ENCODE measurements at regions not wholly inside any gene's neighbourhood (a gene's known extent, or its start where the extent isn't known, plus 50 kb on each side); places are given as distances from the start of the nearest gene placed in this dataset.

- TF ChIP-seq, protein P1, sequence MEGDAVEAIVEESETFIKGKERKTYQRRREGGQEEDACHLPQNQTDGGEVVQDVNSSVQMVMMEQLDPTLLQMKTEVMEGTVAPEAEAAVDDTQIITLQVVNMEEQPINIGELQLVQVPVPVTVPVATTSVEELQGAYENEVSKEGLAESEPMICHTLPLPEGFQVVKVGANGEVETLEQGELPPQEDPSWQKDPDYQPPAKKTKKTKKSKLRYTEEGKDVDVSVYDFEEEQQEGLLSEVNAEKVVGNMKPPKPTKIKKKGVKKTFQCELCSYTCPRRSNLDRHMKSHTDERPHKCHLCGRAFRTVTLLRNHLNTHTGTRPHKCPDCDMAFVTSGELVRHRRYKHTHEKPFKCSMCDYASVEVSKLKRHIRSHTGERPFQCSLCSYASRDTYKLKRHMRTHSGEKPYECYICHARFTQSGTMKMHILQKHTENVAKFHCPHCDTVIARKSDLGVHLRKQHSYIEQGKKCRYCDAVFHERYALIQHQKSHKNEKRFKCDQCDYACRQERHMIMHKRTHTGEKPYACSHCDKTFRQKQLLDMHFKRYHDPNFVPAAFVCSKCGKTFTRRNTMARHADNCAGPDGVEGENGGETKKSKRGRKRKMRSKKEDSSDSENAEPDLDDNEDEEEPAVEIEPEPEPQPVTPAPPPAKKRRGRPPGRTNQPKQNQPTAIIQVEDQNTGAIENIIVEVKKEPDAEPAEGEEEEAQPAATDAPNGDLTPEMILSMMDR (IDR thresholded peaks at IDR 0.05; ENCODE audit: low read depth, low read length, missing input control): no peak
- TF ChIP-seq YY1 (IDR thresholded peaks at IDR 0.05): no peak
- TF ChIP-seq JUND (IDR thresholded peaks at IDR 0.05): no peak
- no peak for TF ChIP-seq RXRA (IDR thresholded peaks at IDR 0.05)
- no peak for TF ChIP-seq EGR1 (IDR thresholded peaks at IDR 0.05; ENCODE audit: low read depth in 2 of 2)
- TF ChIP-seq, protein P2, sequence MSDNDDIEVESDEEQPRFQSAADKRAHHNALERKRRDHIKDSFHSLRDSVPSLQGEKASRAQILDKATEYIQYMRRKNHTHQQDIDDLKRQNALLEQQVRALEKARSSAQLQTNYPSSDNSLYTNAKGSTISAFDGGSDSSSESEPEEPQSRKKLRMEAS (IDR thresholded peaks at IDR 0.05): no peak
- no peak for TF ChIP-seq SP1 (IDR thresholded peaks at IDR 0.05)
- no peak for TF ChIP-seq TAF1 (conservative IDR thresholded peaks at IDR 0.05)
- TF ChIP-seq ZBTB33 (IDR thresholded peaks at IDR 0.05): no peak
These were observed 103.1 kb downstream of the QRSL1 start for GRCh38 chr6:106732376-106732940.
